ENCODE measurements at regions not wholly inside any gene's neighbourhood (a gene's known extent, or its start where the extent isn't known, plus 50 kb on each side); places are given as distances from the start of the nearest gene placed in this dataset.

- TF ChIP-seq CTCF (conservative IDR thresholded peaks at IDR 0.05; ENCODE audit: low read length): no peak
- TF ChIP-seq EZH2phosphoT487 (IDR thresholded peaks at IDR 0.05; ENCODE audit: borderline replicate concordance): no peak
Measured at GRCh38 chr1:30532621-30533020, 190.8 kb downstream of the MATN1 start.
